HG02642 (cell line): ENCODE measurements at regions not wholly inside any gene's neighbourhood (a gene's known extent, or its start where the extent isn't known, plus 50 kb on each side); places are given as distances from the start of the nearest gene placed in this dataset.

Source experiments
- ATAC-seq: cut with Tn5 transposase; IDR thresholded peaks from one replicate; pipeline ENCODE4 v1.9.1; 2021; ENCODE audit warnings: mild to moderate bottlenecking; ENCODE audit not compliant: unreplicated experiment, poor library complexity

DNA sequence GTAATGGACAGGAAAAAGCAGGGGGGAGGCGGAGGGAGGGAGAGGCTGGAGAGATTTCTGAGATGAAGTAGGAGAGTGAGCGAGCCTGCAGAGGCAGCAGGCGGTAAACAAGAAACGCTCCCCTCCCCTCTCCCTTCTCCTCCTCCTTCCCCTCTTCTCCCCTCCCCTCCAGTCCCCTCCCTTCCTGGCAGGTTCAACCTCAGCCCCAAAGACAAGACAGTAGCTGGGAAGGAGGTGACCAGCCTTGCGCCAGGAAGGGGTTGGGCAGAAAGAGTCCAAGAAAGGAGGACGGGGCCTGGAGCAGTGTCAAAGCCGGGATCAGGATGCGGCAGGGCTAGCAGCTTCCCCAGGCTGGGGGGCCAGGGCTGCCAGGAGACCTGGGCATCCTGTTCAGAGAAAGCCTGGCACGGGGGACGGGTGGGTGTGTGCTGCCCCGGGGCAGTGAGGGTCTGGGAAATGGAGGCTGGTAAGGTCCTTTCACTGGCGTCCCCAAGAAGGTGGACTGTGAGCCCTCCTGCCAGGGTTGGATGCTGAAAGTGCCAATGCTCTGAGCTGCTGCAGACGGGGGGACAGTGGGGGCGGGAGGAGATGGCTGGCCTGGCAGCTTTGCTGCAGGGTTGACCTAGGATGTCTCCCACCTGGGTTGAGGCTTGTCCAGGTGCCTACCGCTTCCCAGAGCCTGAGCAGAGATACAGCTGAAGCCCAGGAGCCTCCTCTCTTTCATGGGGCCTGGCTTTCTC, 261.6 kb upstream of the TNRC6C start:
- ATAC-seq = no peak

DNA sequence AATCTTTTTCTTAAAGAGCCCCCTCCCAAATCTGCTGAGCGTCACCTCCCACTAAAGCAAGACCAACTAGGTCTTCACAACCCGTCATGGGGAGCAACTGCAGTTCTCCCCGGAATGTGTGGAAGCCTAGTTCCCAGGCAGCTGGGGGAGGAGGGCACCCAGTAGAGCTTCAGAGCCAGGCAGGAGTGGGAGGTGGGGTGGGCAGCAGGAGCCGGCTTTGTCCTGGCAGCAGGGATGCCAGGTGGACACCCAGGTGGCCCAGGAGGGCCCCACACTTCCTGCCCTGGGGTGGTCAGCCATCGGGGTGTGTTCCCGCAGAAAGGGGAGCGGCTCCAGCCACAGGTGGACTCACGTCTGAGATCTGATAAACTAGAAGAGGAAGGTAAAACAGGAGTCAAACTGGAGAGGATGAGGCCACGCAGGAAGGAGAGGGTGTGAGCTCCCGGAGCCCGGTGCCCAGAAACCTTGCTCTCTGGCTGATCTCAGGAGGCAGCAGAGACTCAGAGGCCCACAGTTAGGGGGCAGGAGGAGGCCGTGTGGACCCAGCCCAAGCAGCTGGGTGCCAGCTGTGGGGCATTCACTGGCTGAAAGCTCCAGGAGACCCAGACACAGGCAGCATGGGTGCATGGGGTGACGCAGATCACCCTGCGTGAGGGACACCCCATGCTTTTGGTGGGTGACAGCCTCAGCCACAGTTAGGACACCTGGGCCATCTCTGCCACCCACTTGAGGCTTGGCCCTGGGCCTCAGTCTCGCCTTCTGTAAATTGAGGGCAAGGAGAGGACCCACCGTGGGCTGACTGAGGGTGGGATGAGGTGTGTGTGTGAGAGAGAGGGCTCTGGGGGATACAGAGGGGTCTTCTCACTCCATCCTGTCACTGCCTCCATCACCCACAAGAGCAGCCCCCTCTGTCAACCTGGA, 260.8 kb upstream of the TNRC6C start:
- ATAC-seq = no peak

DNA sequence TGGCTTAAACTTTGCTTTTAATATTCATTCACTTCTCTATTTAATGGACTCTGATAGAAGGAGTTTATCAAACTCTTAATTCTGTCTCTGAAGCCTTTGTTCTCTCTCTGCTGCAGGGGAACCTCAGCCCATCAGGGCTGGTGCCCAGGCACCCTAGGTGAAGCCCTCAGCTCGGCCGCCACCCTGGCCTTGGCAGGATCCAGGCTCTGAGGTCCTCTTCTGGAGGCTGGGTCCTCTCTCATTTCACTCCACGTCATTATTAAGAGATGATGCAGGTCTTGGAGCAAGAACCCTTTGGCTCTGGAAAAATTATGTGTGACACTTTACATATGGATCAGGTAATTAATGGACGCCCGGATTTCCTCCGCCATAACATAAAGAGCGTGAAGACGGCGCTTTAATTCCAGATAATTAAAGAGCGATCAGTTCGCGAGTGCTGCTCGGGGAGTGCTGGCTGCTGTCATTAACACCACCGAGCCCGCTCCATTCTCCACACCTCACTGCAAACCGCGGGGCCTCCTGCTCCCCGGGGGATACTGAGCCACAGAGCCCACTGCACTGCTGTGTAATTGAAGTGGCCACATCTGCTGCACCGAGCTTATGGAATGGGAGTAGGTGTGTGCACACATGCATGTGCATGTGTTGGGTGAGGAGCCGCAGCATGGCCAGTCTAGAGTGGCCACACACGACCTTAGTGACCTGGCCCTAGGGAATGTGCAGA, 259.4 kb upstream of the TNRC6C start:
- no peak for ATAC-seq

DNA sequence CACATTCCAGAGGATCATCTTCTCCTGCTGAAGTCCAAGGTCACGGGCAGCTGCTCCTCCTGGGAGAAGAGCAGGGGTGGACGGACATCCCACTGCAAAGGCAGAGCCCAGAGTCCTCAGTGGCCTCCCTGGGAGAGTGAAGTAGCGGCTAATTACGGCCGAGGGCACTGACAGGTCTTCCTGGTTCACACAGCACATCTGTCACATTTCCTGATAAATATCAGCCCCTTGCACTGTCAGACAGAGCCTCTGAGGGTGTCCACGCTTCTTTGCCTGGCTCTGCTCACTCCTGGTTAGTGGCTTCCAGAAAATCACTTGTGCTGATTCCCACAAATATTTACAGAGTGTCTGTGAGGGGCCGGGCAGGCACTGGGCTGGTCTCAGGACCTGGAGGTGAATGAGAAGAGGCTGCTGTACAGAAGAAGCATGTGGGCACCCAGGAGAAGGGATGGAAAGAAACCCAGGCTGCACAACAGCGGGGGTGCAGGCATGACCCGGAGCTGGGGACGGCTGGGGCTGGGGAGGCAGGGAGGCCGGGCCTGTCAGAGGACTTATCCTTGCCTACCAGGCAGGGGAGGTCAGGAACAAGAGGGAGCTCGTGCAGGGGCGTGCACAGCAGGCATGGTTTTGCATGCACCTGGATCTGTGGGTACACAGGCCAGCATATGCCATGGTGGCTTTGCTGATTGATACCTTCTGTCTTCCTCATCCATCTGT, 258.2 kb upstream of the TNRC6C start:
- ATAC-seq = no peak

DNA sequence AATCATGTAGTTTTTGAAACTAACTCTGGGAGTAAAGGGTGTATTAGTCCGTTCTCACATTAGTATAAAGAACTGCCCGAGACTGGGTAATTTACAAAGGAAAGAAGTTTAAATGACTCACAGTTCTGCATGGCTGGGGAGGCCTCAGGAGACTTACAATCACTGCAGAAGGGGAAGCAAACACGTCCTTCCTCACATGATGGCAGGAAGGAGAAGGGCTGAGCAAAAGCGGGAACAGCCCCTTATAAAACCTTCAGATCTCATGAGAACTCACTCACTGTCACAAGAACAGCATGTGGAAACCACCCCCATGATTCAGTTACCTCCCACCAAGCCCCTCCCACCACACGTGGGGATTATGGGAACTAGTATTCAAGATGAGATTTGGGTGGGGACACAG, 256.5 kb upstream of the TNRC6C start:
- ATAC-seq = no peak

DNA sequence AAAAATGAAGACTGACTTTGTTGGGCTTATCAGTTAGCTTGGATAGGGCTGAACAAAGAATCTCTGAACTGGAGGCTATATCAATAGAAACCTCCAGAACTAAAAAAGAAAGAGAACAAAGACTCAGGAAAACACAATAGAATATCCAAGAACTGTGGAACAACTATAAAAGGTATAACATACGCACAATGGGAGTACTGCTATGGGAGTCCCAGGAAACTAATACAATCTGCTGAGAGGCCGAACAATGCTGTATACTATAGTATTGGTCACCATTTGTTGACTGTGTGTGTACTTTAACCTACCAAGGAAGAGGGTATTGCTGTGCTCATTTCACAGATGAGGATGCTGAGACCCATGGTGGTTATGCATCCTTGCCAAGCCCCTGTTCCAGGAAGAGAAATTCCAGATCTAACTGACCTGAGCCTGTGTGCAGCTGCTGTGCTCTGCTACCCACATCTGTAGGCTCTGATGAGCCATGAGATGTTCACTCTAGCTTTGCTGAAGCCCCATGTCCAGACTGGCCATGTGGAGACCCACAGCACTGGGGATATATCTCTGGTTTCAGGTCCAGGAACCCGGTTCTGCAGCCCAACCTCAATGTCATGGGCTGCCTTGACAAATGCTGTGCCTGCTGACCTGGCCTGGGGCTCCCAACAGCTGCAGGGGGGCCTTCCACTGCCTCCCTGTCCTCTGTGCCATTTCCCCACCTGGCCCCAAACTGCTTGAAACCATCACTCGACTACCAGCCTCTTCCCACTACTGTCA, 254.3 kb upstream of the TNRC6C start:
- ATAC-seq = no peak

DNA sequence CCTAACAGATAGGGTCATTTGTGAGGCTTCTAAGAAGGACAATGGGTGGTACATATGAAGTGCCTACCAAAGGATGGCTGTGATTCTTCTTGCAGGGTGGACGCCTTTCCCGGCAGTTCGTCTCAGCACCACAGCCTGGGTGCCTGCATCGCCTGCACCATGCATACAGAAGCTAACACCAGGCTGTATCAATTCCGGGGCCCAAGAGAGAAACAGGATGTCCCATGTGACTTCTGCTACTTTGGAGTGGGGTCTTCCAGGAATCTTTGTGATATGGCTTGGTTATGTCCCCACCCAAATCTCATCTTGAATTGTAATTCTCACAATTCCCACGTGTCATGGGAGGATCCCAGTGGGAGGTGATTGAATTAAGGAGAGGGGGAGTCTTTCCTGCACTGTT, 251.6 kb upstream of the TNRC6C start:
- ATAC-seq = no peak

DNA sequence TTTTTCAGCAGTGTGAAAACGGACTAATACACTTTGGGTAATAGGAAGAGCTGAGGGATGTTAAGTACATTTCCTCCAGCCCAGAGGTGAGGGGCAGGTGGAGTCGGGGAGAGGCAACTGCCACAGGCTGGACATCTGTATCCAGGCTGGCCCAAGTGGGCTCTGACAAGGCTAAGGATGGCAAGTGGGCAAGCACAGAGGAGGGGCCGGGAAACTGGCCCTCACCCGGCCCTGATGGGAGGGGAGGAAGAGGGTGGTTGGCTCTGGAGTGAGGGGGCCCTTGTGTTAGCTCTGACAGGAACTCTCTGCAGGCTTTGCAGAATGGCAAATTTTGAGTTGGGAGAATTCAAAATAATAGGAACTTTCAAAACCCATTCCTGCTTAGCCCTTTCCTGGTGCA, 251.0 kb upstream of the TNRC6C start:
- no peak for ATAC-seq

DNA sequence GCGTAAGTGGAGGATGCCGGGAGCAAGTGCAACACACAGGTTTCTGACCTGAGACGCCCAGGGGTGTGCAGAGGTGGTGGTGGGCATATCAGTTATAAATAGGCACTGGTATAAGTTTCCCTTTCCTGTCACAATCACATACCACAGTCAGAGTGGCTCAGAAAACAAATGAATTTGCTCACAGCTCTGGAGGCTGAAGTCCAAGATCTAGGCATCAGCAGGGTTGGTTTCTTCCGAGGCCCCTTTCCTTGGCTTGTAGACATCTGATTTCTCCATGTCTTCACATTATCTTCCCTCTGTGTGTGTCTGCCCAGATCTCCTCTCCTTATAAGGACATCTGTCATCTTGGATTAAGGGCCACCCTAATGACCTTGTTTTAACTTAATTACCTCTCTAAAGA, 250.5 kb upstream of the TNRC6C start:
- ATAC-seq = no peak

DNA sequence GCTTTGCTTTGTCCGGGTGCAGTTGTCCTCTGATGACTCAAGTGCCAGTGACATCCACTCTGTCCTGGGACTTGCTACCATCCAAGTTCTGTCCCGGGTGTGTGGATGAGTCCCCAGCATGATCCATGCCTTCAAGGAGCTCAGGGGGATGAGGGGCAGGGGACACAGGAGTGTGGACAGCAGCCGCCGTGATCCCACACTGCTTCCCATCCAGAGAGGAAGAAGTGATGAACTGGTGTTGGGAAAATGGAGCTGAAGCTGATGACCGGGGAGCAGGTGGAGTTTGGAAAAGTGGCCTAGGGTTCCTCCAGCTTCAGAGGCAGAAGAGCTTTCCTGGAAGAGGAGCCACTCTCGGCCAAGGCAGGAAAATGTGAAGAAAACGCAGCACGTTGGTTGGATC, 249.6 kb upstream of the TNRC6C start:
- ATAC-seq = no peak

DNA sequence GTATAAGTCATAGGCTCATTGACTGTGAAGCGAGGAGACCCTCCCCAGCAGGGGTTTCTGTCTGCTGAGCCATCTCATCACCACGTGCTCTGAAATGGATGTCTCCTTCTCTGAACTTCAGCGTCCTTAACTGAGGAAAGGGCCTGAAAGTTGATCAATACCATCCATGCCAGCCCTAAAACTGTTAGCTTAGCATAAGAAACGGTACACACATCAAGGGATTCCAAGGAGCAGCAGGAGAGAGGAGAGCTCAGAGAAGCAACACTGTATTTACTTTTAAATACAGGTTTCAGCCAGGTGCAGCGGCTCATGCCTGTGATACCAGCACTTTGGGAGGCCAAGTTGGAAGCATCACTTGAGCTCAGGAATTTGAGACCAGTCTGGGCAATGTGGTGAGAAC, 248.9 kb upstream of the TNRC6C start:
- no peak for ATAC-seq

DNA sequence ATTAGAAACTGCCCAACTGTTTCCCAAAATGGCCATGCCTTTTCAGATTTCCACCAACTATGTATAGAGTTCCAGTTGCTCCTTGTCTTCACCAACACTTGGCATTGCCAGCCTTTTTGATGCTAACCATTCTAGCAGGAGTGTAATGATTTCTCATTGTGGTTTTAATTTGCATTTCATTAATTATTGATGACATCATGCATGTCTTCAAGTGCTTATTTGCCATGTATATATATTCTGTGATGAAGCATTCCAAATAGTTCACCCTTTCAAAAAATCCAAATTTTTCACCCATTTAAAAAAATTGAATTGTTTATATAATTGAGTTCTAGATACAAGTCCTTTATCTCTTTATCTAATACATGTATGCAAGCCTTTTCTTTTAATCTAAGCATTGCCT, 245.9 kb upstream of the TNRC6C start:
- ATAC-seq = no peak

DNA sequence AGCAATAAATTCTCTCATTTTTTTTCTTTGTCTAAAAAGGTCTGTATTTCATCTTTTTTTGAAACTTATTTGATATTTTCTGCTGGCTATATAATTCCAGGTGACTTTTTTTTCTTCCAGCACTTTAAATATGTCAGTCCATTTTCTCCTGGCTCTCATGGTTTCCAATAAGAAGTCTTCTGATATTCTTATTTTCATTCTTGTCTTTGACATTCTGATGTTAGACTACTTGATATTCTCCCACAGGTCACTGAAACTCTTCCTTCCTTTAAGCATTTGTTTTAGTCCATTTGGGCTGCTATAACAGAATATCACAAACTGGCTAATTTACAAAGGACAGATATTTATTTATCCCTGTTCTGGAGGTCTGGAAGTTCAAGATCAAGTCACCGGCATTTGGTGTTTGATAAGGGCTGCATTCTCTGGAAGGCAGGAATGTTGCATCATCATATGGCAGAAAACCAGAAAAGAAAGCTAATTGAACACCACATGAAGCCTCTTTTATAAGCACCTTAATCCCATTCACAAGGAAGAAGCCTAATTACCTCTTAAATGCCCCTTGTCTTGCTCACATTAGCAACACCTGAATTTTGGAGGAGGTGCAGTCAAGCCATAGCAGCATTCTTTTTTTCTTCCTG, 242.1 kb upstream of the TNRC6C start:
- ATAC-seq = no peak

DNA sequence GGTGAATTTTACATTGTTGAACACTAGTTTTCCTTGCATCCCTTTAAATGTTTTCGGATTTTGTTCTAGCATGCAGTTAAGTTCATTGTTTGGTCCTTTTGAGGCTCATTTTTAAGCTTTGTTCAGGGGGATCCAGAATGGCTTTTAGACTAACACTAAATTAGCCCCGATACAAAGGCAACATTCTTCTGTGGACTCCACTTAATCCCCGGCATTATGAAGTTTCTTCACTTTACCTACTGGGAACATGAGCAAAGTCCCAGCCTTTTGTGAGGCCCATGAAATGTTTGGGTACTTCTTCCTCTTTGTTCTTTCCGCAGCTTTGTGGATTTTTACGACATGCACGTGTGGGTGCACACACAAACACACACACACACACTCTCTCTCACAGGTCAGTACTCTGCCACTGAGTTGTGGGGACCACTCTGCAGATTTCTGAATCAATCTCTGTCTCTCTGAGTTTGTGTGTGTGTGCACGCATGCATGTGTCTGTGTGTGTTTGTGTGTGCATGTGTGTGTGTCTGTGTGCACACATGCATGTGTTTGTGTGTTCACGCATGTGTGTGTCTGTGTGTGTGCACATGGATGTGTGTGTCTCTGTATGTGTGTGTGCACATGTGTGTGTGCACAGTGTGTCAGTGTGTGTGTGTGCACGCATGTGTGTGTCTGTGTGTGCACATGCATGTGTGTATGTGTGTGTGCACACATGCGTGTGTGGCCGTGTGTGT, 240.4 kb upstream of the TNRC6C start:
- ATAC-seq = no peak

DNA sequence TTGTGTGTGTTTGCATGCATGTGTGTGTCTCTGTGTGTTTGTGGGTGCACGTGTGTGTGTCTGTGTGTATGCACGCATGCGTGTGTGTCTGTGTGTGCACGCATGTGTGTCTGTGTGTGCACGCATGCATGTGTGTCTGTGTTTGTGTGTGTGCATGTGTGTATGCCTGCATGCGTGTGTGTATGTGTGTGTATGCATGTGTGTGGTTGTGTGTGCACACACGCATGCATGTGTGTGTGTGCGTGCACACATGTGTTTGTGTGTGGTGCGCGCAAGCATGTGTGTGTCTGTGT, 239.9 kb upstream of the TNRC6C start:
- ATAC-seq = no peak

DNA sequence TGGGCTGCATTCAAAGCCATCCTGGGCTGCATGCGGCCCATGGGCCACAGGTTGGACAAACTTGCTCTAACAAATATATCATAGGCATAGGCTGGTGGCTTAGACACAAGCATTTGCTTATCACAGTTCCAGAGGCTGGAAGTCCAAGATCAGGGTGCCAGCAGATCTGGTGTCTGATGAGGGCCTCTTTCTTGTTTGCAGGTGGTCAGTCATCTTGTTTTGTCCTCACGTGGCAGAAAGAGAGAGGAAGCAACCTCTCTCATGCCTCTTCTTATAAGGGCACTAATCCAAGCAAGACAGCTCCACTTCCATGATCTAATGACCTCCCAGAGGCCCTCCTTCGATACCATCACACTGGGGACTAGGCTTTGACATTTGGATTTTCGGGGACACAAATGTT, 238.7 kb upstream of the TNRC6C start:
- no peak for ATAC-seq

DNA sequence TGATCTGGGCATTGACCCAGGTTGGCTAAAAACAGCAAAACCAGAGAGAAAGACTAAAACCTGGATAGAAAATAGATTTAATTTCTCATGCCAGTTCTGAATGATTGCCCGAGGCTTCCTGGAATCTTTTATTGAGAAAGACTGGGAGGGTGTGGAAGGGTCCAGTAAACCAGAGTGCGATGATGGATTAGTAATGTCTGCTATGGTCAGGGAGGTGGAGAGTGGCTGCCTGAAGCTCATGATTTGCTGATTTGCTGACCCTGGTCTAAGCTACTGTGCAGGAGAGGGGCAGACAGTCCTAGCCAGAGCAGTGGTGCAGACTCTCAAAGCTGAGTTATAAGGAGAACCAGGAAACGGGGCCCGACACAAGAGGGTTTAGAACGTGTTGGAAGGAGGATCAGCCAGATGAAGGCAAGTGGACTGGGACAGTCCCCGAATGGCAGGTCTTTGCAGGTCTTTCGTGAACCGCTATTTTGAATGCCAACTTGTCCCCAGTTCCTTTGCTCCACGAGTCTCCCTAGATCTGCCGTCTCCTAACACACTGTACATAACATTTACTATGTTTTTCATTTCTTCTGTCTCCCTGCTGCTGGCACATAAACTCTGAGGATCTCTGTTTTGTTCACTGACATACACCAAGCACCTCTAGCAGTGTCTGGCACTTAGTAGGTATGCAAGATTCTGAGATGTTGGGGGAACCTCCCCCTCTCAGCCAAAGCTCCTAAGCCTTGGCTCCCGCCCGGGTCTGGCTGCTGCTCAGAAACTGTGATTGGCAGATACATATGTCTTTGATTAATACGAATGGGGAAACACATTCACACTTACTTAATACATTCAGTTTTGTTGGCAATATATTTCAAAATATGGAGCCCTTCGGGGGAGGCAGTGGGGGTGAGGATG, 237.3 kb upstream of the TNRC6C start:
- no peak for ATAC-seq

DNA sequence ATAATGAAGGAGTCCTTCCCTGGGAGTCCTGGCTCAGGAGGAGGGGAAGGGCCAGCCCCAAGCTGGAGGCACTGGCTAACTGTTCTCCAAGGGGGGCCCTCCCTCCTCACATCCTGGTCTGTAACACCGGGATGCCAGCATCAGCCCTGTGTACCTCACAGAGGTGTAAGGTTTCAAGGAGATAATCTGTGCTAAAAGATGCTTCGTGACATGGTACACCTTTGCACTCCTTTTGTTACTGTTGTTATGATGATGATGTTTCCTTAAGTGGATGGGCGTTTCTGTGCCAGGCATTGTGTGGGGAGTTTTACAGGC, 236.7 kb upstream of the TNRC6C start:
- no peak for ATAC-seq
